ENCODE measurements at regions not wholly inside any gene's neighbourhood (a gene's known extent, or its start where the extent isn't known, plus 50 kb on each side); places are given as distances from the start of the nearest gene placed in this dataset.
A peak's percentile ranks its signal among the peaks of the same experiment; 100 is the strongest.

DNA sequence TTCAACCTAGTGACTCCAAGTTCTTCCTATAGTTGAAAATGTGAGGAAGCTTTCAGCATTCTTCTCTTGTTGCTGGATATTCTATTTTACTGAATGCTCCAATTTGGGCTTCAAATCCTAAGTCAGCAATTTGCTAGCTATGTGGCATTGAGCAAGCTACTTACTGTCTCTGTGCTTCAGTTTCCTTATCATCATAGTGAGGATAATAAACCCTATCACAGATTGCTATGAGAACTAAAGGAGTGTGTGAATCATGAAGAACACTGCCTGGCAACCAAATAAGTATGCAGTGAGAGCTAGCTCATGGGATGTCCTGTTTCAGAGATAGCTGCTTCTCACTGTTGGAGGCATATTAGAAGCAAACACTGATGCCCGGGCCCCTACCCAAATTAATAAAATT is 163.8 kb upstream of the CDIN1 start:
- TF ChIP-seq POLR2AphosphoS5 (IDR thresholded peaks at IDR 0.05; ENCODE audit: low read depth, low read length) (no peak), TAF1 (IDR thresholded peaks at IDR 0.05; ENCODE audit: borderline replicate concordance, insufficient read depth, low read length) (no peak), SIN3A (IDR thresholded peaks at IDR 0.05; ENCODE audit: borderline replicate concordance, insufficient read depth, low read length) (no peak), FOXP2 (optimal IDR thresholded peaks at IDR 0.05; ENCODE audit: borderline replicate concordance, extremely low read depth, extremely low read length, insufficient read depth) (no peak)
- TF ChIP-seq, protein P1, sequence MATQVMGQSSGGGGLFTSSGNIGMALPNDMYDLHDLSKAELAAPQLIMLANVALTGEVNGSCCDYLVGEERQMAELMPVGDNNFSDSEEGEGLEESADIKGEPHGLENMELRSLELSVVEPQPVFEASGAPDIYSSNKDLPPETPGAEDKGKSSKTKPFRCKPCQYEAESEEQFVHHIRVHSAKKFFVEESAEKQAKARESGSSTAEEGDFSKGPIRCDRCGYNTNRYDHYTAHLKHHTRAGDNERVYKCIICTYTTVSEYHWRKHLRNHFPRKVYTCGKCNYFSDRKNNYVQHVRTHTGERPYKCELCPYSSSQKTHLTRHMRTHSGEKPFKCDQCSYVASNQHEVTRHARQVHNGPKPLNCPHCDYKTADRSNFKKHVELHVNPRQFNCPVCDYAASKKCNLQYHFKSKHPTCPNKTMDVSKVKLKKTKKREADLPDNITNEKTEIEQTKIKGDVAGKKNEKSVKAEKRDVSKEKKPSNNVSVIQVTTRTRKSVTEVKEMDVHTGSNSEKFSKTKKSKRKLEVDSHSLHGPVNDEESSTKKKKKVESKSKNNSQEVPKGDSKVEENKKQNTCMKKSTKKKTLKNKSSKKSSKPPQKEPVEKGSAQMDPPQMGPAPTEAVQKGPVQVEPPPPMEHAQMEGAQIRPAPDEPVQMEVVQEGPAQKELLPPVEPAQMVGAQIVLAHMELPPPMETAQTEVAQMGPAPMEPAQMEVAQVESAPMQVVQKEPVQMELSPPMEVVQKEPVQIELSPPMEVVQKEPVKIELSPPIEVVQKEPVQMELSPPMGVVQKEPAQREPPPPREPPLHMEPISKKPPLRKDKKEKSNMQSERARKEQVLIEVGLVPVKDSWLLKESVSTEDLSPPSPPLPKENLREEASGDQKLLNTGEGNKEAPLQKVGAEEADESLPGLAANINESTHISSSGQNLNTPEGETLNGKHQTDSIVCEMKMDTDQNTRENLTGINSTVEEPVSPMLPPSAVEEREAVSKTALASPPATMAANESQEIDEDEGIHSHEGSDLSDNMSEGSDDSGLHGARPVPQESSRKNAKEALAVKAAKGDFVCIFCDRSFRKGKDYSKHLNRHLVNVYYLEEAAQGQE (IDR thresholded peaks at IDR 0.05; ENCODE audit: insufficient read depth in 1 of 2, low read depth in 2 of 2, low read length in 2 of 2), result no peak

DNA sequence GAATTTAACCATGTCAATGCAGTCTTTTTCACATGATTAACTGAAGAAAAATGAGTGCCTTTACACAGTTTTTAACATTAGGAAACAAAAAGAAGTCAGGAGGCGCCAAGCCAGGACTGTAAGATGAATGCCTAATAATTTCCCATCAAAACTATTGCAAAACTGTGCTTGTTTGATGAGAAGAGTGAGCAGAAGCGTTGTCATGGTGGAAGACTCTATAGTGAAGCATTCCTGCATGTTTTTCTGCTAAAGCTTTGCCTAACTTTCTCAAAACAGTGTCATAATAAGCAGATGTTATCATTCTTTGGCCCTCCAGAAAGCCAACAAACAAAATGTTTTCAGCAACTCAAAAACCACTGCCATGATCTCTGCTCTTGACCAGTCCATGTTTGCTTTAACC is 156.8 kb upstream of the CDIN1 start:
- TF ChIP-seq SIN3A (IDR thresholded peaks at IDR 0.05; ENCODE audit: borderline replicate concordance, insufficient read depth, low read length), result no peak
- no peak for TF ChIP-seq TAF1 (IDR thresholded peaks at IDR 0.05; ENCODE audit: borderline replicate concordance, insufficient read depth, low read length)

DNA sequence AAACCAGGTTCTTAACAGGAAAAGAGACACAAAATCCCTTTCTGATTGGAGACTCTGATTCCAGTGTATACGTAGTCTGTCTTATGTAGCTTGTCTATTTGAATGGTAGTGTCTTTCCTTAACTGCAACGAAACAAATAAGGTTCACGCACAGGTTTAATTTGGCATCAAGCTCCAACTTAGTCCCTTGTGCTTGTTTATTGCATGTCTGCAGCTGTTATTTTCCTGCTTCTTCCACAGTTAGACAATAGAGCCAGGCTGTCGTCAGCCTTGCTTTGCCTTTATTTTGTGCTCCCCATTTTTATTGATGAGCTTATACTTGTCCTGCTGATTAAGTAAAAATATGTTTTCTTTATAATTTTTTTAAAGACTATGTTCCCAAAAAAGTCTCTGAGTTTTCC is 152.7 kb upstream of the CDIN1 start:
- TF ChIP-seq, protein P1 (IDR thresholded peaks at IDR 0.05; ENCODE audit: insufficient read depth in 1 of 2, low read depth in 2 of 2, low read length in 2 of 2), result no peak

DNA sequence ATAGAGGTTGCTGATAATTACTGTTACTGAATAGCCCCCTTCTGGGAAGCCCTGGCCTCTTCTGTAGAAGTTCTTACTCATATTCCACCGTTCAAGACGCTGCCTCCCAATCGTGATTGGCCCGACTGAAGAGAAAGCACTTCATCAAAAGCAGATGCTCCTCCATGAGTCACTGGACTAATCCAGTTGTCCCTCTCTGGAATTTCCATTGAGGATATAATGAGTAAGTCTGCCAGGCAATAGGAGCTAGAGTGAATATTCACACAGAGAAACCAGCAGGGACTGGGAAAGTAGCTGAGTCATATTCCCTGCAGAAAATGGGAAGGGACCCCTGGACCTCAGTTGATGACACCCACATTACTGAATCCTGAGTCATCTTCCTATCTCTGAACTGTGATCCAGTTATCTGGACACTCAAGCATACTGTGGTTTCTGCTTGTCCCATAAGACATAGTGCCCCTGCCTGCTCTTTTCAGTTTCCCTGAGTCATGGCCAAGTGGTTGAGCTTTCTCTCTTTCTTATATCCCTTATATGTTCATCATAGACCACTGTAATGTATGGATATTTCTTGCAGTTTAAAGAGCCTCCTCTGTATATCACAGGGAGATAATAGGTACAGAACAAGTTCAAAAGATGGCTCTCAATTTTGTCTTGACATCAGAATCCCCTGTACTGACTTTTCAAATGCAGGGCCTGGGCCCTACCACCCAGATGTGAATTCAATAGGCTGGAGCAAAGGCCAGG is 151.2 kb upstream of the CDIN1 start:
- TF ChIP-seq SIN3A (IDR thresholded peaks at IDR 0.05; ENCODE audit: borderline replicate concordance, insufficient read depth, low read length) (no peak; the same call in 1 of the 2 replicates), TAF1 (IDR thresholded peaks at IDR 0.05; ENCODE audit: borderline replicate concordance, insufficient read depth, low read length) (peak; percentile 58; the same call in 1 of the 2 replicates), POLR2AphosphoS5 (IDR thresholded peaks at IDR 0.05; ENCODE audit: low read depth, low read length) (peak; percentile 51; the same call in 1 of the 2 replicates), FOXP2 (optimal IDR thresholded peaks at IDR 0.05; ENCODE audit: borderline replicate concordance, extremely low read depth, extremely low read length, insufficient read depth) (no peak)
- TF ChIP-seq, protein P1 (IDR thresholded peaks at IDR 0.05; ENCODE audit: insufficient read depth in 1 of 2, low read depth in 2 of 2, low read length in 2 of 2), result no peak

DNA sequence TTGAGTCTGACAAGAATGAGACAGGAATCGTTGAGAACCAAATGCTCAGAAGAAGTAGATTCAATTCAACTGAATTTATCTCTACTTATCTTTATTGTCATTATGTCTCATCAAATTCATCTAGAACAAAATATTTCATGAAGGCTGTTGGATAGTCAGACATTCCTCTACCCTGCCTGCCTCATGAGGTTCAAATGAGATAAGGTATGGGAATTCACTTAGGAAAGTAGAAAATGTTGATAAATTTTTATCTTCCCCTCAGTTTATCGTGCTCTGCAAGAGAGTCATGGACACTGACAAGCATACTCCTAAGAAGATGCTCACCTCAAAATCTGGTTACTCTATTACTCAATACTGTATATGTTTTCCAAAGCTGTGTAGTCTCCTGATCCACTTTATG is 149.7 kb upstream of the CDIN1 start:
- TF ChIP-seq, protein P1 (IDR thresholded peaks at IDR 0.05; ENCODE audit: insufficient read depth in 1 of 2, low read depth in 2 of 2, low read length in 2 of 2), result no peak
- TF ChIP-seq TAF1 (IDR thresholded peaks at IDR 0.05; ENCODE audit: borderline replicate concordance, insufficient read depth, low read length) (no peak), FOXP2 (optimal IDR thresholded peaks at IDR 0.05; ENCODE audit: borderline replicate concordance, extremely low read depth, extremely low read length, insufficient read depth) (no peak), POLR2AphosphoS5 (IDR thresholded peaks at IDR 0.05; ENCODE audit: low read depth, low read length) (no peak), SIN3A (IDR thresholded peaks at IDR 0.05; ENCODE audit: borderline replicate concordance, insufficient read depth, low read length) (no peak)
